Keratinocyte (primary cell): ENCODE measurements at regions not wholly inside any gene's neighbourhood (a gene's known extent, or its start where the extent isn't known, plus 50 kb on each side); places are given as distances from the start of the nearest gene placed in this dataset.
"Not testable (repeated sequence)": the region's sequence is repeated elsewhere in the genome, so short reads cannot be mapped to it uniquely, and the experiment has no call there.

ENCODE experiments used
- CTCF ChIP-seq, 3 experiments: IDR thresholded peaks in 1 of 3; conservative IDR thresholded peaks in 1 of 3; optimal IDR thresholded peaks in 1 of 3; 2 replicates in 2 of 3; 3 replicates in 1 of 3; pipeline versions ENCODE3 to v1.5.1; 2011; ENCODE audit warnings: low read length in 3 of 3, mild to moderate bottlenecking in 3 of 3, moderate library complexity in 2 of 3, control low read depth in 1 of 3, inconsistent platforms in 1 of 3; ENCODE audit not compliant: insufficient read depth in 2 of 3; ENCODE audit errors: extremely low read depth in 1 of 3
- EZH2 ChIP-seq: IDR thresholded peaks from one replicate; pipeline ENCODE4 v1.6.1; 2012; ENCODE audit warnings: inconsistent platforms, mild to moderate bottlenecking, low read length, moderate library complexity

GRCh38 chr1:121117298-121117611 is 66.9 kb downstream of the FAM72B start:
- TF ChIP-seq CTCF (optimal IDR thresholded peaks at IDR 0.05 in 1 of 3, IDR thresholded peaks at IDR 0.05 in 1 of 3, conservative IDR thresholded peaks at IDR 0.05 in 1 of 3; ENCODE audit: extremely low read depth in 1 of 3, insufficient read depth in 2 of 3, low read length in 3 of 3); EZH2: not testable (repeated sequence)
